ENCODE measurements at regions not wholly inside any gene's neighbourhood (a gene's known extent, or its start where the extent isn't known, plus 50 kb on each side); places are given as distances from the start of the nearest gene placed in this dataset.

DNA sequence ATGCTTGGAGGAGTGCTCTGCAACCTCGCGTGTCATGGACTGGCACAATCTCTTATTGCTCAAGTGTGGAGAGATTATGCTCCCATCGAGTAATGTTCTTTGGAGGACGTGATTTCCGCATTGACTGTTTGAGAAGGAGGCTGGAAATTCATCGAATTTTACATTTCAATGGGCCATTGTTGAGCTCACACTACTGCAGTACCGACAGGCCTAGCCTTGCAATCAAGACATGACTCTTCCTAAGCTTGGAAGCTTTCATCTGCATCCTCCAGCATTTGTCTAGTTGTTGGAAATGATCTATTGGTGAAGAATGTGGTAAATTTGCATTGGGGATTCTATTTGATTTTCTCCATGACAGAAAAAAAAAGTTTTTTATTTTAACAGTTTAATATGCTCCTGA is 156.8 kb downstream of the FZD1 start:
- Histone ChIP-seq H3K27ac (ENCODE audit: extremely low read length, insufficient read depth, low read length) (no peak overlapping the region), H3K9ac (ENCODE audit: insufficient read depth, low read depth, low read length) (no peak overlapping the region), H3K4me1 (ENCODE audit: insufficient read depth, low read length) (no peaks in the 10 kb centered on the region), H3K36me3 (replicated peaks in 1 of 2; ENCODE audit: control insufficient read depth in 1 of 2, insufficient read depth in 2 of 2, low read length in 2 of 2) (no peaks in the 10 kb centered on the region), H3K4me2 (ENCODE audit: low read depth, low read length) (no peak overlapping the region), H3K79me2 (ENCODE audit: insufficient read depth, low read length) (no peaks in the 10 kb centered on the region), H3K4me3 (replicated peaks in 1 of 3; ENCODE audit: insufficient read depth in 1 of 3, low read depth in 2 of 3, low read length in 3 of 3) (no peak overlapping the region), H2AFZ (ENCODE audit: low read length) (no peak overlapping the region), H3K27me3 (ENCODE audit: control insufficient read depth in 1 of 2, insufficient read depth in 2 of 2, low read length in 2 of 2) (no peaks in the 10 kb centered on the region), H3K9me3 (ENCODE audit: low read length) (no peaks in the 10 kb centered on the region), H4K20me1 (ENCODE audit: insufficient read depth, low read length) (no peaks in the 10 kb centered on the region)
- intact Hi-C loops (cut with micrococcal nuclease; ENCODE audit: unreplicated experiment) (loop anchor here (10.0 kb wide), 1 partner anchor 336 kb away; no protein-coding TSS in a partner anchor), in situ Hi-C loops (cut with HindIII; ENCODE audit: extremely low pct_ligation_motif_present, low pct_unique_long_range_greater_than_20kb) (no loop called here)
- DNase-seq (ENCODE audit: low spot score) (no peak), FAIRE-seq (no peak), ATAC-seq (no peak)
- TF ChIP-seq MLX (CRISPR knock-in tag; IDR thresholded peaks at IDR 0.05) (no peak), LCORL (IDR thresholded peaks at IDR 0.05) (no peak), LCORL (CRISPR knock-in tag; IDR thresholded peaks at IDR 0.05) (no peak), NR2F1 (CRISPR knock-in tag; IDR thresholded peaks at IDR 0.05) (no peak), NFYB (CRISPR knock-in tag; IDR thresholded peaks at IDR 0.05) (no peak), SRY (CRISPR knock-in tag; IDR thresholded peaks at IDR 0.05) (no peak), ZNF414 (CRISPR knock-in tag; IDR thresholded peaks at IDR 0.05) (no peak), HIVEP1 (CRISPR knock-in tag; IDR thresholded peaks at IDR 0.05) (no peak), WIZ (CRISPR knock-in tag; IDR thresholded peaks at IDR 0.05) (no peak), YY1 (IDR thresholded peaks at IDR 0.05; ENCODE audit: insufficient read depth, insufficient replicate concordance, low read depth, low read length) (no peak), CC2D1A (CRISPR knock-in tag; IDR thresholded peaks at IDR 0.05) (no peak)
- TF ChIP-seq, protein P1, sequence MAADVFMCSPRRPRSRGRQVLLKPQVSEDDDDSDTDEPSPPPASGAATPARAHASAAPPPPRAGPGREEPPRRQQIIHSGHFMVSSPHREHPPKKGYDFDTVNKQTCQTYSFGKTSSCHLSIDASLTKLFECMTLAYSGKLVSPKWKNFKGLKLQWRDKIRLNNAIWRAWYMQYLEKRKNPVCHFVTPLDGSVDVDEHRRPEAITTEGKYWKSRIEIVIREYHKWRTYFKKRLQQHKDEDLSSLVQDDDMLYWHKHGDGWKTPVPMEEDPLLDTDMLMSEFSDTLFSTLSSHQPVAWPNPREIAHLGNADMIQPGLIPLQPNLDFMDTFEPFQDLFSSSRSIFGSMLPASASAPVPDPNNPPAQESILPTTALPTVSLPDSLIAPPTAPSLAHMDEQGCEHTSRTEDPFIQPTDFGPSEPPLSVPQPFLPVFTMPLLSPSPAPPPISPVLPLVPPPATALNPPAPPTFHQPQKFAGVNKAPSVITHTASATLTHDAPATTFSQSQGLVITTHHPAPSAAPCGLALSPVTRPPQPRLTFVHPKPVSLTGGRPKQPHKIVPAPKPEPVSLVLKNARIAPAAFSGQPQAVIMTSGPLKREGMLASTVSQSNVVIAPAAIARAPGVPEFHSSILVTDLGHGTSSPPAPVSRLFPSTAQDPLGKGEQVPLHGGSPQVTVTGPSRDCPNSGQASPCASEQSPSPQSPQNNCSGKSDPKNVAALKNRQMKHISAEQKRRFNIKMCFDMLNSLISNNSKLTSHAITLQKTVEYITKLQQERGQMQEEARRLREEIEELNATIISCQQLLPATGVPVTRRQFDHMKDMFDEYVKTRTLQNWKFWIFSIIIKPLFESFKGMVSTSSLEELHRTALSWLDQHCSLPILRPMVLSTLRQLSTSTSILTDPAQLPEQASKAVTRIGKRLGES (CRISPR knock-in tag; IDR thresholded peaks at IDR 0.05; ENCODE audit: borderline replicate concordance) = no peak
- ChIA-PET CTCF (ENCODE audit: low intra/inter-chr PET ratio, low total read pairs) (no interaction called here), POLR2A (no interaction called here)
- 27% methylated on average over 7 of the region's 7 CpGs for WGBS (ENCODE audit: low lambda C conversion rate)
- BruUV-seq (replicated peaks) = no TSS peak

Measured in HepG2 (cell line).